H1 (cell line): ENCODE measurements at regions not wholly inside any gene's neighbourhood (a gene's known extent, or its start where the extent isn't known, plus 50 kb on each side); places are given as distances from the start of the nearest gene placed in this dataset.

Source experiments
- CTCF ChIA-PET: fragments of 300-600 bp; sonication (Branson Sonifier 250); formaldehyde crosslinking; loops from one replicate; lab custom pipeline; 2021; ENCODE audit not compliant: partially characterized antibody; lab: Charles Lee
- POLR2A ChIA-PET: fragments of 300-600 bp; sonication (Branson Sonifier 250); formaldehyde crosslinking; loops from one replicate; lab custom pipeline; 2021; ENCODE audit warnings: inconsistent platforms; ENCODE audit not compliant: partially characterized antibody; lab: Charles Lee
- DNase-seq, 2 experiments: peaks; one replicate each; pipeline versions ENCODE4 v3.0.0 to v3.0.0-alpha.2; 2010 to 2022; ENCODE audit warnings: low spot score in 2 of 2, low read depth in 1 of 2, mixed read lengths in 1 of 2
- FAIRE-seq: peaks from 2 replicates; lab custom pipeline; 2011; peaks lifted over from hg19 to GRCh38; lab: Jason Lieb, UNC
- H2AFZ ChIP-seq: 2 replicates; pipeline ENCODE4 v1.8.1; 2012; ENCODE audit warnings: low read length, inconsistent platforms
- H2AK5ac ChIP-seq: 2 replicates; pipeline ENCODE4 v1.6.1; 2013; ENCODE audit warnings: low read depth, low read length
- H2BK120ac ChIP-seq: replicated peaks from 2 replicates; pipeline ENCODE3; 2013; ENCODE audit warnings: low read depth, low read length, inconsistent platforms
- H2BK12ac ChIP-seq: 2 replicates; pipeline ENCODE4 v1.6.1; 2013; ENCODE audit warnings: low read depth, low read length
- H2BK15ac ChIP-seq: 2 replicates; pipeline ENCODE4 v1.6.1; 2013; ENCODE audit warnings: low read length
- H2BK20ac ChIP-seq: 2 replicates; pipeline ENCODE4 v1.6.1; 2013; ENCODE audit warnings: low read length
- H2BK5ac ChIP-seq: 2 replicates; pipeline ENCODE4 v1.6.1; 2013; ENCODE audit warnings: low read depth, low read length
- H3K14ac ChIP-seq: 2 replicates; pipeline ENCODE4 v1.6.1; 2013; ENCODE audit warnings: inconsistent platforms; ENCODE audit not compliant: insufficient read length
- H3K18ac ChIP-seq: 2 replicates; pipeline ENCODE4 v1.6.1; 2013; ENCODE audit warnings: low read length; ENCODE audit errors: extremely low read depth
- H3K23ac ChIP-seq: 2 replicates; pipeline ENCODE4 v1.6.1; 2013; ENCODE audit warnings: inconsistent platforms; ENCODE audit not compliant: insufficient read length
- H3K23me2 ChIP-seq: 2 replicates; pipeline ENCODE4 v1.6.1; 2013; ENCODE audit warnings: low read depth, low read length
- H3K27ac ChIP-seq: 2 replicates; pipeline ENCODE4 v1.6.1; 2011; ENCODE audit warnings: low read depth, low read length, inconsistent platforms
- H3K27me3 ChIP-seq, 4 experiments: replicated peaks in 1 of 4; 1 replicate in 1 of 4; 2 replicates in 3 of 4; pipeline versions ENCODE4 v1.6.1 to v1.8.1; 2011 to 2013; ENCODE audit warnings: low read length in 3 of 4, mild to moderate bottlenecking in 3 of 4, inconsistent platforms in 2 of 4, mixed read lengths in 2 of 4, moderate library complexity in 1 of 4; ENCODE audit not compliant: control insufficient read depth in 3 of 4, insufficient read depth in 3 of 4; ENCODE audit errors: extremely low read depth in 1 of 4
- H3K36me3 ChIP-seq, 4 experiments: 2 replicates each; pipeline versions ENCODE4 v1.6.1 to v1.8.1; 2011 to 2013; ENCODE audit warnings: mild to moderate bottlenecking in 4 of 4, low read length in 3 of 4, moderate library complexity in 2 of 4, control low read depth in 1 of 4, inconsistent platforms in 1 of 4; ENCODE audit not compliant: insufficient read depth in 4 of 4, control insufficient read depth in 2 of 4
- H3K4ac ChIP-seq: replicated peaks from 2 replicates; pipeline ENCODE3; 2013; ENCODE audit warnings: low read length, low read depth, mixed read lengths, inconsistent platforms; ENCODE audit not compliant: insufficient read length
- H3K4me1 ChIP-seq, 4 experiments: replicated peaks in 1 of 4; 1 replicate in 1 of 4; 2 replicates in 3 of 4; pipeline versions ENCODE4 v1.6.1 to v1.8.1; 2011 to 2013; ENCODE audit warnings: low read length in 3 of 4, inconsistent platforms in 2 of 4, mixed read lengths in 1 of 4; ENCODE audit not compliant: insufficient read depth in 4 of 4, control insufficient read depth in 3 of 4
- H3K4me2 ChIP-seq, 2 experiments: 2 replicates each; pipeline versions ENCODE4 v1.6.1 to v1.8.1; 2011 to 2013; ENCODE audit warnings: low read depth in 2 of 2, low read length in 2 of 2, control low read depth in 1 of 2, inconsistent platforms in 1 of 2, mild to moderate bottlenecking in 1 of 2; ENCODE audit not compliant: insufficient read depth in 1 of 2
- H3K4me3 ChIP-seq, 4 experiments: fragments of 200-600, 300-600 bp in 1 of 4; sonication (generic), shearing (Covaris generic), sonication (Bioruptor Twin) in 1 of 4; 2 replicates each; pipeline versions ENCODE4 v1.5.1 to v1.8.1; 2011 to 2016; ENCODE audit warnings: low read length in 4 of 4, low read depth in 3 of 4, control low read depth in 2 of 4, inconsistent platforms in 2 of 4, mild to moderate bottlenecking in 2 of 4, mixed read lengths in 1 of 4, moderate library complexity in 1 of 4; ENCODE audit not compliant: insufficient read depth in 2 of 4; ENCODE audit errors: extremely low read depth in 1 of 4
- H3K56ac ChIP-seq: replicated peaks from 2 replicates; pipeline ENCODE3; 2013; ENCODE audit warnings: low read depth, mild to moderate bottlenecking, mixed read lengths, low read length, inconsistent platforms; ENCODE audit not compliant: insufficient read length
- H3K79me1 ChIP-seq: 2 replicates; pipeline ENCODE4 v1.6.1; 2013; ENCODE audit warnings: low read depth, low read length, control low read depth
- H3K79me2 ChIP-seq, 2 experiments: 2 replicates each; pipeline versions ENCODE4 v1.6.1 to v1.8.1; 2012 to 2013; ENCODE audit warnings: low read length in 2 of 2, mild to moderate bottlenecking in 2 of 2, inconsistent platforms in 1 of 2; ENCODE audit not compliant: insufficient read depth in 2 of 2, control insufficient read depth in 1 of 2
- H3K9ac ChIP-seq, 4 experiments: replicated peaks in 1 of 4; 1 replicate in 1 of 4; 2 replicates in 3 of 4; pipeline versions ENCODE4 v1.6.1 to v1.8.1; 2011 to 2013; ENCODE audit warnings: low read depth in 3 of 4, low read length in 3 of 4, control low read depth in 2 of 4, mild to moderate bottlenecking in 2 of 4, moderate library complexity in 2 of 4, inconsistent platforms in 1 of 4; ENCODE audit errors: extremely low read depth in 1 of 4
- H3K9me3 ChIP-seq, 2 experiments: 2 replicates each; pipeline versions ENCODE4 v1.6.1 to v1.8.1; 2012 to 2013; ENCODE audit warnings: mild to moderate bottlenecking in 2 of 2, moderate library complexity in 2 of 2, control low read depth in 1 of 2, inconsistent platforms in 1 of 2, low read depth in 1 of 2, low read length in 1 of 2, mixed read lengths in 1 of 2; ENCODE audit not compliant: insufficient read depth in 2 of 2
- H4K20me1 ChIP-seq, 2 experiments: replicated peaks in 1 of 2; 2 replicates each; pipeline versions ENCODE3 to v1.8.1; 2011 to 2013; ENCODE audit warnings: inconsistent platforms in 2 of 2, low read length in 2 of 2, mild to moderate bottlenecking in 1 of 2; ENCODE audit not compliant: insufficient read depth in 2 of 2, control insufficient read depth in 1 of 2
- H4K5ac ChIP-seq: 2 replicates; pipeline ENCODE4 v1.6.1; 2013; ENCODE audit warnings: low read length, low read depth, mixed read lengths, inconsistent platforms; ENCODE audit not compliant: insufficient read length
- H4K8ac ChIP-seq: 2 replicates; pipeline ENCODE4 v1.8.0; 2013; ENCODE audit warnings: mild to moderate bottlenecking, moderate library complexity, low read length, inconsistent platforms; ENCODE audit not compliant: insufficient read depth; ENCODE audit errors: extremely low read depth
- H4K91ac ChIP-seq: replicated peaks from 2 replicates; pipeline ENCODE3; 2013; ENCODE audit warnings: low read length, mixed read lengths, inconsistent platforms; ENCODE audit not compliant: insufficient read length
- CHD1 ChIP-seq: IDR thresholded peaks from 2 replicates; pipeline ENCODE4 v1.6.1; 2012; ENCODE audit warnings: low read depth, low read length, improper control_type of control experiment
- CREB1 ChIP-seq: IDR thresholded peaks from 2 replicates; pipeline ENCODE4 v1.6.1; 2012; ENCODE audit warnings: inconsistent platforms
- EGR1 ChIP-seq: IDR thresholded peaks from 2 replicates; pipeline ENCODE4 v1.6.1; 2011; ENCODE audit warnings: low read depth, low read length, borderline replicate concordance
- GABPA ChIP-seq: IDR thresholded peaks from 2 replicates; pipeline ENCODE4 v1.6.1; 2011; ENCODE audit warnings: mild to moderate bottlenecking, low read length, moderate library complexity, borderline replicate concordance; ENCODE audit not compliant: insufficient read depth
- JUN ChIP-seq: IDR thresholded peaks from 2 replicates; pipeline ENCODE4 v1.6.1; 2011; ENCODE audit warnings: low read depth, mild to moderate bottlenecking, improper control_type of control experiment, low read length
- KDM4A ChIP-seq: IDR thresholded peaks from one replicate; pipeline ENCODE4 v1.7.1; 2012; ENCODE audit warnings: low read depth, mild to moderate bottlenecking, moderate library complexity, low read length, inconsistent platforms; ENCODE audit not compliant: severe bottlenecking
- KDM5A ChIP-seq: fragments of 200-600 bp; IDR thresholded peaks from 2 replicates; pipeline ENCODE4 v1.7.1; 2012; ENCODE audit warnings: mild to moderate bottlenecking, low read length, inconsistent platforms, mixed read lengths
- MAFK ChIP-seq: IDR thresholded peaks from 2 replicates; pipeline ENCODE4 v1.6.1; 2012; ENCODE audit warnings: low read depth, mild to moderate bottlenecking, improper control_type of control experiment, low read length
- POU5F1 ChIP-seq: IDR thresholded peaks from 2 replicates; pipeline ENCODE4 v1.6.1; 2011; ENCODE audit warnings: low read depth, mild to moderate bottlenecking, low read length, moderate library complexity
- RAD21 ChIP-seq, 2 experiments: IDR thresholded peaks in 1 of 2; conservative IDR thresholded peaks in 1 of 2; 2 replicates each; pipeline ENCODE4 v1.6.1; 2011; ENCODE audit warnings: low read depth in 2 of 2, low read length in 2 of 2, improper control_type of control experiment in 1 of 2, inconsistent platforms in 1 of 2, mild to moderate bottlenecking in 1 of 2, moderate library complexity in 1 of 2
- RFX5 ChIP-seq: IDR thresholded peaks from 2 replicates; pipeline ENCODE4 v1.6.1; 2011; ENCODE audit warnings: low read depth, low read length, improper control_type of control experiment, borderline replicate concordance
- SIRT6 ChIP-seq: IDR thresholded peaks from one replicate; pipeline ENCODE4 v1.7.1; 2012; ENCODE audit warnings: low read length, inconsistent platforms
- SP1 ChIP-seq: IDR thresholded peaks from 2 replicates; pipeline ENCODE4 v1.6.1; 2011; ENCODE audit warnings: low read depth, low read length
- TAF1 ChIP-seq: IDR thresholded peaks from 2 replicates; pipeline ENCODE4 v1.6.1; 2011; ENCODE audit warnings: mild to moderate bottlenecking, low read depth, low read length
- TBP ChIP-seq: IDR thresholded peaks from 2 replicates; pipeline ENCODE4 v1.6.1; 2011; ENCODE audit warnings: low read depth, low read length, improper control_type of control experiment
- YY1 ChIP-seq: IDR thresholded peaks from 2 replicates; pipeline ENCODE4 v1.6.1; 2011; ENCODE audit warnings: low read depth, mild to moderate bottlenecking, low read length
- WGBS, 2 experiments: shearing (Covaris generic) in 1 of 2; methylation state at CpG; one replicate each; pipeline versions ENCODE4 v1.1.6 to v1.1.7; 2013 to 2015; ENCODE audit warnings: low lambda C conversion rate in 2 of 2, mixed read lengths in 2 of 2, inconsistent platforms in 1 of 2, low coverage in 1 of 2, missing lambda C conversion rate in 1 of 2; ENCODE audit not compliant: insufficient replicate concordance in 2 of 2, insufficient coverage in 1 of 2, insufficient read length in 1 of 2; ENCODE audit errors: extremely low coverage in 1 of 2, missing lambda C conversion rate in 1 of 2; 5-methylcytosine and 5-hydroxymethylcytosine counted together

DNA sequence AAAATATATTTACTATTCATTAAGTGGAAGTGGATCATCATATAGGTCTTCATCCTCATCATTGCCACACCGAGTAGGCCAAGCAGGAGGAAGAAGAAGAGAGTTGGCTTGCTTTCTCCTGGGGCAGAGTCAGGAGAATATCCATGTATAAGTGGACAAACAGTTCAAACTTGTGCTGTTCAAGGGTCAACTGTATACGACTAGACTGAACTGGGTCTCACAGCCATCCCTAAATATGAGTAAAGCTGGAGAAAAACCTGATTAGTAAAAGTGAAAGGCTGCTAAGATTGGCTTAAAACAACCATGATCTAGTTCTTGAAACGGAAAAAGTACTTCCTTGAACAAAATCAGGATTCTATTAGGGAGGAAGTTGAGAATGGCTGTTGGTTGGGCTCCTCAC lies 276.7 kb upstream of the ADRA1B start:
- no peak overlapping the region for H3K18ac ChIP-seq
- H3K9ac ChIP-seq = no peak overlapping the region
- H4K8ac ChIP-seq = no peak overlapping the region
- H2BK12ac ChIP-seq = no peak overlapping the region
- DNase-seq = no peak
- H3K27me3 ChIP-seq = no peaks in the 10 kb centered on the region
- ChIA-PET CTCF (interaction anchor here (1.5 to 2.6 kb wide), 2 partner anchors 124 to 347 kb away, joined by 6 to 11 read pairs; no protein-coding TSS in a partner anchor), POLR2A (no interaction called here)
- no peak overlapping the region for H3K23ac ChIP-seq
- H3K9me3 ChIP-seq = no peaks in the 10 kb centered on the region; a peak in 1 of 4 replicates
- H3K56ac ChIP-seq = no peak overlapping the region
- H2BK20ac ChIP-seq = no peak overlapping the region
- H3K79me1 ChIP-seq = no peaks in the 10 kb centered on the region
- no peaks in the 10 kb centered on the region for H3K36me3 ChIP-seq
- no peak overlapping the region for H2BK120ac ChIP-seq
- no peak overlapping the region for H3K4me3 ChIP-seq
- no peak overlapping the region for H2AFZ ChIP-seq
- H3K4ac ChIP-seq = no peak overlapping the region
- no peaks in the 10 kb centered on the region for H3K79me2 ChIP-seq
- H2BK5ac ChIP-seq = no peak overlapping the region
- H4K5ac ChIP-seq = no peak overlapping the region
- FAIRE-seq = no peak
- 90% methylated on average over 3 of the region's 3 CpGs; no CpG with 5 or more reads in 1 of the 2 experiments for WGBS, 2 experiments
- no peak overlapping the region for H3K27ac ChIP-seq
- H2BK15ac ChIP-seq = no peak overlapping the region
- peaks cover 0 to 2% (median 0%) of the 10 kb centered on the region in 4 experiments; a peak in 2 of 7 replicates for H3K4me1 ChIP-seq
- no peak overlapping the region for H2AK5ac ChIP-seq
- no peaks in the 10 kb centered on the region for H3K23me2 ChIP-seq
- H4K91ac ChIP-seq = no peak overlapping the region
- no peaks in the 10 kb centered on the region for H4K20me1 ChIP-seq
- H3K14ac ChIP-seq = no peak overlapping the region
- no peak overlapping the region for H3K4me2 ChIP-seq
- TF ChIP-seq KDM5A = no peak
- no peak for TF ChIP-seq RFX5
- TF ChIP-seq TBP = no peak
- no peak for TF ChIP-seq CHD1
- TF ChIP-seq RAD21 (IDR thresholded peaks at IDR 0.05 in 1 of 2, conservative IDR thresholded peaks at IDR 0.05 in 1 of 2; ENCODE audit: low read depth in 2 of 2, low read length in 2 of 2) = no peak
- TF ChIP-seq GABPA = no peak
- no peak for TF ChIP-seq EGR1
- no peak for TF ChIP-seq YY1
- TF ChIP-seq SIRT6 = no peak
- no peak for TF ChIP-seq TAF1
- no peak for TF ChIP-seq SP1
- TF ChIP-seq KDM4A = no peak
- TF ChIP-seq MAFK = no peak
- no peak for TF ChIP-seq POU5F1
- no peak for TF ChIP-seq JUN
- TF ChIP-seq CREB1 = no peak
